Urinary bladder (tissue), 3 donors: ENCODE measurements at regions not wholly inside any gene's neighbourhood (a gene's known extent, or its start where the extent isn't known, plus 50 kb on each side); places are given as distances from the start of the nearest gene placed in this dataset.

Experiments
- DNase-seq: peaks from one replicate; pipeline ENCODE4 v3.0.0-alpha.2; 2015; ENCODE audit errors: extremely low spot score
- H3K27ac ChIP-seq: one replicate; pipeline ENCODE4 v1.5.1; 2013; ENCODE audit warnings: low read depth, mild to moderate bottlenecking, moderate library complexity
- H3K36me3 ChIP-seq: one replicate; pipeline ENCODE4 v1.6.1; 2013; ENCODE audit warnings: mild to moderate bottlenecking, moderate library complexity; ENCODE audit not compliant: insufficient read depth
- H3K4me1 ChIP-seq: one replicate; pipeline ENCODE4 v1.6.1; 2013; ENCODE audit warnings: mild to moderate bottlenecking, moderate library complexity; ENCODE audit not compliant: insufficient read depth
- H3K4me3 ChIP-seq: one replicate; pipeline ENCODE4 v1.5.1; 2013; ENCODE audit warnings: low read depth, low read length
- WGBS: extraction: QIAGEN DNeasy Blood & Tissue Kit; methylation state at CpG from one replicate; pipeline ENCODE4 v1.1.7; 2013; 5-methylcytosine and 5-hydroxymethylcytosine counted together
- donor health status: healthy with polysubstance abuse.
- donor health status: healthy.

GRCh38 chr3:187618722-187619121 is 51.5 kb downstream of the SST start:
- DNase-seq: no peak
- H3K4me1 ChIP-seq: no peaks in the 10 kb centered on the region
- no peak overlapping the region for H3K27ac ChIP-seq
- H3K36me3 ChIP-seq: no peaks in the 10 kb centered on the region
- H3K4me3 ChIP-seq: no peak overlapping the region
- 40% methylated on average over 3 of the region's 3 CpGs for WGBS

DNA sequence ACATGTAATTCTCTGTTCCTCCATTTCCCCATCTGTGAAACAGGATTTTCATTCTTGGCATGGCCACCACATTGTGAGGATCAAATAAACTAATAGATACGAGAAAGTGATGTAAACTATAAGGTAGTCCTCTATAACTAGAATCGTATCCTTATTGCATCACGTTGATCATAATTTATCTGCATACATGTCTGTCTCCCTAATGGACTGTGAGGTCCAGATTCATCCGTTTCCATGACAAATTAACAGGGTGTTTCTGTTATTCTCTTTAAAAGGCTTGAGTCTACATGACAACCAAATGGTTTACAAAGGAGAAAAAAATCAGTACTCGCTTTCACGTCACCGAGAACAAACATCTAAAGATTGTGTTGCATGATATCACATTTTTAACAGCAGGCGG is 53.0 kb downstream of the SST start:
- no peak overlapping the region for H3K27ac ChIP-seq
- DNase-seq: peak; percentile 8
- no peaks in the 10 kb centered on the region for H3K4me1 ChIP-seq
- no peaks in the 10 kb centered on the region for H3K36me3 ChIP-seq
- no peak overlapping the region for H3K4me3 ChIP-seq
- WGBS: 63% methylated on average over 8 of the region's 8 CpGs

DNA sequence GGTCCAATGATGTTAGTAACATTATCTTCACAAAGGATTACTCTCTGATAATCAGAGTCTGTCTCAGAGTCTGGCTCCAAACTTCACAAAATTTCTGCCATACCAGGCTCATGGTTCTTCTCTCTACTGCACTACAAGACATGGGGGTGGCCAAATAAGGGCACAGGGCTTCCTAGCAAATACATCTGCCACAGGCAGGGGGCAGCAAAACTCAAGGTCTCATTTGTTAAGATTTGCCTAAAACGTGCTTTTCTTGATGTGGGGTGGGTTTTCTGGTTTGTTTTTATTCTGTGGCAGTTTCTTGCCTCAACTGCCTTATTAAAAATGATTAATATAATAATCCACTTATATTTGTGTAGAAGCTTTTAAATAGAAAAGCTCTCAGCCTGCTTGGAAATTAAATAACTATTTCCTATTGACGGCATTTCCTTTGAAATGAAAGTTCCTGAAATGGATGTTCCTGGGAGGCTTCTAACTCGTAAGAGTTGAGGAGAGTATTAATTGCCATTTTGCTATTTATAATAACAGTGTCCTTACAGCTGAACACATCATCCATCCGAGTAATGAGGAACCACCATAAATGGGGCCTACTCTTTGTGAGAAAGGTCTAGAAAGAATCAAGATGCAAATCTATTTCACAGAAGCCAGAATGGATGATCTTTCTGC is 53.8 kb downstream of the SST start:
- Histone ChIP-seq H3K27ac (no peak overlapping the region), H3K36me3 (no peaks in the 10 kb centered on the region), H3K4me3 (no peak overlapping the region), H3K4me1 (no peaks in the 10 kb centered on the region)
- 61% methylated on average over 4 of the region's 4 CpGs for WGBS
- no peak for DNase-seq

GRCh38 chr3:187615630-187616029 is 54.6 kb downstream of the SST start:
- Histone ChIP-seq H3K4me1 (no peaks in the 10 kb centered on the region), H3K4me3 (no peak overlapping the region), H3K27ac (no peak overlapping the region), H3K36me3 (no peaks in the 10 kb centered on the region)
- WGBS: 72% methylated on average over 3 of the region's 3 CpGs
- DNase-seq: no peak

DNA sequence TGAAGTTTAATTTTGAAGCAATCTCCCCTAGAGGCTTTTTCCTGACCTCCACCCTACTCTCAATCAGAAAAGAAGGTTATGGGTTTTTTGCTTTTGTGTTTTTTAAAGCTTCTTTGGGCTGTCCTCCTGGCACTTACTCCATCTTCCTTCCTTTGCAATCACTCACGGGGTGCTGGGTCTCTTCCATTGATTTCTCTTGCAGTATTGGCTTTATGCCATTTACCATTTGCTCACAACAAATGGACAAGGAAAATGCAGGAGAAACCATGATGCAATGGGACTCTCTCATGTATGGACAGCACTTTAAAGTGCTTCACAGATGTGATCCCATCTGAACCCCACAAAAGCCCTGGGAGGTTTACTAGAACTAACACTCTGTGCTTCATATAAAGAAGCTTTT is 57.5 kb downstream of the SST start:
- no peak overlapping the region for H3K27ac ChIP-seq
- no peaks in the 10 kb centered on the region for H3K4me1 ChIP-seq
- no peak overlapping the region for H3K4me3 ChIP-seq
- WGBS: 40% methylated on average over 1 of the region's 1 CpG
- H3K36me3 ChIP-seq: no peaks in the 10 kb centered on the region
- no peak for DNase-seq

DNA sequence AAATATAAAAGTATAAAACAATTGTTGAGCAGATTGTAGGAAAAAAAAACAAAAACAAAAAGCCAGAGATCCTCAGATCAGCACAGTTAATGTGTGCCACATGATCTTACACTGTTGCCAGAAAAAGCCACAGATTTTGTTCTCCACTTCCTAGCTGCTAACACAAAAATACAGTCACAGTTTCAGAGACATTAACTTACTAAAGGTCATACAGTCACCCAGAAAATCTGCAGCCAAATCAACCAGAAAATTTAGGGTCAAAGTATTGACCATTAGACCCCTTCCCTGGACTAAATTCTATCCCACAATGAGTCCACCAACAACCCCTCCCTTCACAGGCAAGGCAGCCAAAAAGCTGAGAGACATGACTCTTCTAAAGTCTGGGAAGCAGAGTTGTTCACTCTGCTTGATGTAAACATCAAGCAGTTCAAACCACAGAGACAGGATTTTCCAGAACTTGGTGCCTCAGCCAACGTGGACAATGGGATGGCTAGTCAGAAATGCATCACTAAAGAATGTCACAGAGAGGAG is 59.1 kb downstream of the SST start:
- peak; percentile 3 for DNase-seq
- WGBS: 12% methylated on average over 1 of the region's 1 CpG
- Histone ChIP-seq H3K36me3 (no peaks in the 10 kb centered on the region), H3K4me1 (no peaks in the 10 kb centered on the region), H3K4me3 (no peak overlapping the region), H3K27ac (no peak overlapping the region)

DNA sequence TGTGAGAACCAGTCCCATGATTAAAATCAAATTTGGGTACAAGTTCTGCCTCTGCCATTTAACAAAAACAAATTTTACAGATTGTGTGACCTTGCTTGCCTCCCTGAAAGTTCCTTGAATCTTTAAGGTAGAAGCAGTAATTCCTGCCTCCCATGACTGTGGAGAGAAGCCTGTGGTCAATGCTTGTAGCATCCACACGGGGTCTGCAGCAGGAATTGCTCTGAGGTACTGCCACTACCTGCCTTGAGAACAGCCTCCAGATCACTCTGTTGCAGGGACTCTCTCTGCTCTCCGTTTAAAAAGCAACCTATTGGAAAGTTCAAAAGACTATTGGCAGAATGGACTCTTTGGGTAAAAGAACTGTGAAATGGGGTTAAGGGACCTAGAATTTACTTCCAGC is 75.9 kb downstream of the SST start:
- WGBS: 19% methylated on average over 2 of the region's 2 CpGs
- no peak for DNase-seq
- no peak overlapping the region for H3K27ac ChIP-seq
- H3K4me1 ChIP-seq: no peaks in the 10 kb centered on the region
- no peaks in the 10 kb centered on the region for H3K36me3 ChIP-seq
- H3K4me3 ChIP-seq: no peak overlapping the region

- H3K27ac ChIP-seq: no peak overlapping the region
- WGBS: 67% methylated on average over 5 of the region's 5 CpGs
Measured at GRCh38 chr3:187593451-187593850, 76.7 kb downstream of the SST start.

DNA sequence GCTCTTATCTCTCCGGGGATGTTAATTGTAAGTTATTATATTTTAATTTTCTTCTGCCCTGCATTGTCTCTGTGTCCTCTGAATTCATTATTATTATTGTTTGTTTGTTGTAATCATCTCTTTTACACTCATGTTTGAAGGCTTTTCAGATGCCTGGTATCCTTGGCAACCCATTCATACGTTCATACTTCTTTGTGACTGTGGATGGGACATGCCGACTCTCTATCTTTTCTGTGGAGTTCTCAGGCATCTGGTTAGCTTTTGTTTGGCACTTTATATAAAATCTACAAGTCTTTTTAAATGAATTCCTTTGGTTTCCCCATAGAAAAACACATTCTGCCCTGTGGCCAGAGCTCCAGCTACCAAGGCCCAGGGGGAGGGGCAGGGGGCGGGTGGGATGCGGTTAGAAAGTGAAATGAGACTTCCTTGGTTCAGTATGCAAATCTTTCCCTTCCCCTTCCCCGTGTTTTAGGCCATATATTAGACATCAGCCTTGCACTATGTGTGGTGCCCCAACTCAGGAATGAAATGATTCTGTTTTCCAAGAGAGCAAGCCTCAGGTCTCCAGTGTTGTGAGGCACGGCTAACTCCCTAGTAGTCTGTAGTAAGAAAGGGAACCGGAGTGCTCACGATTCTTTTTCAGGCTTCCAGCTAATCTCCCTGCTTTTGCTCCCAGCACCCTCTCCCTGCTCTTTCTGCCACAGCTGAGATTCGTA is 79.2 kb downstream of the SST start:
- WGBS: 53% methylated on average over 10 of the region's 10 CpGs
- no peak for DNase-seq
- Histone ChIP-seq H3K4me1 (no peaks in the 10 kb centered on the region), H3K27ac (no peak overlapping the region), H3K4me3 (no peak overlapping the region), H3K36me3 (no peaks in the 10 kb centered on the region)

More at GRCh38 chr3:187593451-187593850, 76.7 kb downstream of the SST start:
- no peak for DNase-seq
- H3K36me3 ChIP-seq: no peaks in the 10 kb centered on the region
- H3K4me3 ChIP-seq: no peak overlapping the region
- H3K4me1 ChIP-seq: no peaks in the 10 kb centered on the region

DNA sequence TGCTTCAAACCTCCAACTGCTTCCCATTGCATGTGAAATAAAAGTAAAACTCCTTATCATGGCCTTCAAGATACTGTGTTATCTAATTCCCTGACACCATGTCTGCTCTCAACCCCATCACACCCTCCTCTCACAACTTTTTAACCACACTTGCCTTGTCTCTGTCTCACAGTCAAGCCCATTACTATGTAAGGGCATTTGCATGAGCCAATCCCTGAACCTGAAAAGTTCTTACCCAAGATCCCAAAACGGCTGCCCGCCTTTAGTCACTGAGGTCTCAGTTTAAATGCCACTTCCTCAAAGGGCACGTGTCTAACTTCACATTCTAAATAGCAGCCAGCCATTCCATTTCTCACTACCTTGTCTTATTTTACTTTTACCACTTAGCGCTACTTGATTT is 83.1 kb downstream of the SST start:
- Histone ChIP-seq H3K4me1 (no peaks in the 10 kb centered on the region), H3K27ac (no peak overlapping the region)
- 79% methylated on average over 4 of the region's 4 CpGs for WGBS

GRCh38 chr3:187586226-187586625 is 84.0 kb downstream of the SST start:
- no peak overlapping the region for H3K4me3 ChIP-seq
- no peaks in the 10 kb centered on the region for H3K4me1 ChIP-seq
- DNase-seq: no peak
- no peaks in the 10 kb centered on the region for H3K36me3 ChIP-seq
- H3K27ac ChIP-seq: no peak overlapping the region

More for the DNA sequence above, 83.1 kb downstream of the SST start:
- Histone ChIP-seq H3K36me3 (no peaks in the 10 kb centered on the region), H3K4me3 (no peak overlapping the region)
- no peak for DNase-seq

- Histone ChIP-seq H3K27ac (no peak overlapping the region), H3K4me3 (no peak overlapping the region), H3K36me3 (no peaks in the 10 kb centered on the region), H3K4me1 (no peaks in the 10 kb centered on the region)
- WGBS: 65% methylated on average over 2 of the region's 2 CpGs
- no peak for DNase-seq
Measured at GRCh38 chr3:187572441-187572840, 97.8 kb downstream of the SST start.

GRCh38 chr3:187571701-187572100 is 98.5 kb downstream of the SST start:
- H3K4me1 ChIP-seq: no peaks in the 10 kb centered on the region
- H3K4me3 ChIP-seq: no peak overlapping the region
- no peak for DNase-seq
- H3K27ac ChIP-seq: no peak overlapping the region
- H3K36me3 ChIP-seq: no peaks in the 10 kb centered on the region
- 78% methylated on average over 4 of the region's 4 CpGs for whole genome bisulfite sequencing

DNA sequence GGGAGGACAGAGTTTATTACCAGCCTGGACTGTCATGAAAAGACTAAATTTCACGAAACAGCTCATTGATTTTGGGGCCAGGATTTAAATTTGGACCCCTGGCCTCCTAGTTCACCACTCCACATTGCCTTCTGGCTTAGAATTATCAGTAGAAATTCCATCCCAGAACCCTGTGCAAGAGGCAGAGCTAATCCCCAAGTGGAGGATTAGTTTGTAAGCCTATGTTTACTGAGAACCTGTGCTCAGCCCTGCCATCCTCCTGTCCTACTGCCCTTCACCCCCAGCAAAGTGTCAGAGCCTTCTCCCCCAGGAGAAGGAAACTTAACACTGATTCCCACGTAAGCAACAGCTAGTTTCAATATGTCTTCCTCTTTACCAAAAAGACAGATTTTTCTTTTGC is 99.4 kb downstream of the SST start:
- Histone ChIP-seq H3K4me3 (no peak overlapping the region), H3K27ac (no peak overlapping the region), H3K4me1 (no peaks in the 10 kb centered on the region), H3K36me3 (no peaks in the 10 kb centered on the region)
- DNase-seq: no peak
- 50% methylated on average over 2 of the region's 2 CpGs for WGBS
